A204.1 (cell line): ENCODE measurements at regions not wholly inside any gene's neighbourhood (a gene's known extent, or its start where the extent isn't known, plus 50 kb on each side); places are given as distances from the start of the nearest gene placed in this dataset.
A peak's percentile ranks its signal among the peaks of the same experiment; 100 is the strongest.

ENCODE experiments used
- FAIRE-seq: peaks from 2 replicates; lab custom pipeline; 2012; peaks lifted over from hg19 to GRCh38; lab: Jason Lieb, UNC

DNA sequence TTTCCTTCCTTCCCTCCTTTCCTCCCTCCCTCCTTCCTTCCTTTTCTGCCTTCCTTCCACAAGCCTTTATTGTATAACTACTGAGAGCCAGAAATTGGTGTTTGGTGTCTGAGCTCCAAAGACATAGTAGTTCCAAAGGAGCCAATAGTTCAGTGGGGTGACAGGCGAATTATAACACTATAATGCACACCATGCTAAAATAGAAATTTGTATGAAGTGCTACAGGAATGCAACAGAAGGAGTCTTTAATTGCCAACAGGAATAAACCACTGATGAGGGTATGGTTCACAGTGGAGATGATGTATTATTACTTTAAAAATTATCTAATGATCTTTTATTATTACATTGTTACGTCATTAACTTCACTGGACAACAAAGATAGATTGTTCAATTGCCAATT, 158.8 kb upstream of the SP8 start:
- no peak for FAIRE-seq

DNA sequence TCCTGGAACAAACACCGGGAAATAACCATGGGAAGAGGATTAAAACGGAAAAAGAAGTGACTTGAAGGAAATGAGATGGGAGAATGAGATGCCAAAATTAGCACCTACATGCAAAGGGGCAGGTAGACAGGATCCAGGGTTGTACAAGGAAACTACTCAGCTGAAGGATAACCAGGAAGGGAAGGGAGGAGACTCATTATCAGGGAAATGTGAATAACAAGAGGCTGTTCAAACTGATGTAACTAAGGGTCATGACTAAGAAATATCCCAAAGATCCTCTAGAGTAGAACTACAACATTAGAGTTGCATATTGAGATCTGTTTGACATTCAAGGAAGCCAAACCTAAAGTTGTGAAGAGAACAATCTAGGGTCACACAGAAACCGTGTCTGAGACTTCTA, 166.2 kb upstream of the SP8 start:
- FAIRE-seq = no peak

DNA sequence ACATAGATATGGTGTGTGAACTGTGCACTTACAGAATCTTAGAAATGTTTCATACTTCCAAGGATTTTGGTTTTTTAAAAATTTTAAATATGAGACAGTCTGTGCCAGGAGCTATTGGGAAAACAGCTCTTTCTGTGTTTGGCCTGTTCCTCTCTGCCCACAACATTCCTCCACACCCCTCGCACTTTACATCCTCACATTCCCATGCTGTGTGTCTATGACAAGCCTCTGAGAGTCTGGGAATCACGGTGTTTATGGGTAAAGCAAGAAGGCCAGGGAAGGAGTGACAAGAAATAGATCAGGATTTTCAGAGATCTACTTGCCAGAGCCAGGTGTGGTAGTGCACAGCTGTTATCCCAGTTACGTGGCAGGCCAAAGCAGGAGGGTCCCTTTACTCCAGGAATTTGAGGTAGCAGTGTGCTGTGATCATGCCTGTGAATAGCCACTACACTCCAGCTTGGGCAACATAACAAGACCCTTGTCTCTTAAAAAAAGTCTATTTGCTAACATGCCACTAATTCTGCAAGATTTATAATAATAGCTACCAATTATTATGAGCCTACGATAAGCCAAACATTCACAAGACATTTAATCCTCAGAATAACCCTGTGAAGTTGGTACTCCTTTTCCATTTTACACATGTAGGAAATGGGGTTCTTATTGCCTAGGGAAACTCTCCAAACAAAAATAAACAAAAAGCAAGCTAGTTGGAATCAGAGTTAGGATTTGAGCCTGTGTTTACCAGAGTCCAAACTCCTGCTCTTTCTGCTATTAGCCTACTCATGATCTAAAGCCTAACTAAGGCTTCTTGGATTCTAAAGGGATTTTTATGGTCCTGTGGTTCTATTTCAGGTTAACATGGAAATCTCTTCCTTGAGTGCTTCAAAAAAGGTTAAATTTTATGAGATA, 168.3 kb upstream of the SP8 start:
- FAIRE-seq = no peak

DNA sequence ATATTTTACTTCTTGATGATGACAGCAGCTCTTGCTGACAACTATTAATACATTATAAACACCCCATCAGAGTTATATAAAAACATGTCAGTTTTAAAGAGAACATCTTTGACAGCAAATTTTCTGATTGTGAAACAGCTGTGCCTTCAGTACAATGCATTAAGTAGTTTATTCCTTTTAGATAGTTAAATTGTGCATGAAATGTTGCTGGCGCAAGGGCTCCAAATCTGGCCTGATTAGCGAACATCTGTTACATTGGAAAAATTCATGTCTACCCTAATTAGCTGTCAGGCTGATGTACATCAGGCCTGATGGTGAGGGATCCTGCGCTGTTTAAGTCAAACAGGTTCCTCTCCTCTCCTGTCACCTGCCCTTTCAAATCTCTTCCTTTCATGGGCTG, 171.9 kb upstream of the SP8 start:
- no peak for FAIRE-seq

DNA sequence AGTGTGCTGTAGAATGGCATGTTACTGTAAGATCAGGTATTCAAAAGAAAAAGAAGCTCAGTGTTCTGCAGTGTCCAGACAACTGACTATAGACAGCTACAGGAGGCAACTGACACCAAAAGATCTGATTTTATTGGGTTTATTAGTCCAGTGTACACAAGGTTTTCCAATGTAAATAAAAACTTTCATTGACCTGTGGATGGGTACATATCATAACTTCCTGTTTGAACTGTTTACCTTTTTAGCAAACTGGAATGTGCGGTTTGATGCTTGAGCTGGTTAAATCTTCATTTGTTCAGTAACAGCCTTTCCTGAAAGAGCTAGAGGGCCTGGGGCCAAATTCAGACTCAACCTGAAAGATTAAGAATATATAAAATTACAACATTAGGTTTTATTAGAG, 172.6 kb upstream of the SP8 start:
- FAIRE-seq = no peak

DNA sequence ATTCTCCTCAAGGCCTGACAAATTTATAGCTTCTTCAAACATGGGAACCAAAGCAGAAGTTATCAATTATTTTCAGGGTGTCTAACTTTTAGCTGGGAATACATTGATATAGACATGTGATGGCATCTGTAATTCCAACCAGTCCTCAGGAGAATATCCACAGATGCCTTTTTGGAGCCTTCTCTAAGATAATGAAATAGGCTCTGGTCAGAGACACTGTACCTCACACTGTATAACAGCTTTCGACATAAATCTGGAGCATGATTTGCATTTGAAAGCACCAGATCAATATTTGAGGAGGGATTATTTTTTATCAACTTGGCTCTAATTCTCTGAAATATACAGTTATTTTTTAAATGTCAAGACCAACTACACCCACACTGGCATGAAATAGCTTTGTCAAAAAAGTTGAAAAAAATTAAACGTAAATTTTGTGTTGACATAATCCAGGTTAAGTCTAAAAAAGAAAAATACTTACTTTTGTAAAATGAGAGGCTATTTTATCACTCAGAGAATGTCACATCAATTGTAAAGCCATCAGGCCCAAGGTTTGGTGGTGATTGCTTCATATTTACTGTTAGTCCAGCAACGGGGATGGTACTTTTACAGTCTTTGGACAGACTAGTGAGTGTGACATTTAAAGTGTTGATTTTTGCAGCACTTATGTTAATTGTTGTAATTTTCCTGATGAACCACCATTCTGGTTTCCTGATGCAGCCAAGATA, 177.0 kb upstream of the SP8 start:
- no peak for FAIRE-seq

DNA sequence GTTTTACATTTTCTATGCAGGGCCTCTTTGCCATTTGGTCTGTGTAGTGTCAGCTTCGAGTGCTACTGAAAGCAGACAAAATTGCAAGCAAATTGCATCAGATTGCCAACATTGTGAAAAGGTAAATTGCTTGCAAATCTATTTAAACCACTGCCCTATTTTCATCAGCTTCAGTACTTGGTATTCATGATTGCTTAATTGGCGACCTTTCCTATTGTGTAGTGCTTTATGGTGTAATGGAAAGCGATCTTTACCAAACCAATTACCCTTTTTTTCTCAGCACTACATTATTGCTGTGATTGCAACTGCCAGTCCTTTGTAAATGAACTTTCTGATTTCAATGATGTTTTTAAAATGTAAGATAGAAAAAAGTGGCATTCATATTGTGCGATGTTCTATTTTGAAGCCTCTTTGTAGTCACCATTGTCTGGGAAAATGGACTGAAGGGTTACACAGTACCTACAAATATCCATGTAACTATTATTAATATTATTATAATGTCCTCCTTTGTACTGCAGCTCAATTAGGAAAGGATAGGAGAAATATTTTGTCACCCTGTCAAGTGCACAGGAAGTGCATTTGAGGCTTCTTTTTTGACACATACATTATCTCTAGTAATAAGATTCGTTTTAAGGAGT, 177.7 kb upstream of the SP8 start:
- FAIRE-seq = no peak

DNA sequence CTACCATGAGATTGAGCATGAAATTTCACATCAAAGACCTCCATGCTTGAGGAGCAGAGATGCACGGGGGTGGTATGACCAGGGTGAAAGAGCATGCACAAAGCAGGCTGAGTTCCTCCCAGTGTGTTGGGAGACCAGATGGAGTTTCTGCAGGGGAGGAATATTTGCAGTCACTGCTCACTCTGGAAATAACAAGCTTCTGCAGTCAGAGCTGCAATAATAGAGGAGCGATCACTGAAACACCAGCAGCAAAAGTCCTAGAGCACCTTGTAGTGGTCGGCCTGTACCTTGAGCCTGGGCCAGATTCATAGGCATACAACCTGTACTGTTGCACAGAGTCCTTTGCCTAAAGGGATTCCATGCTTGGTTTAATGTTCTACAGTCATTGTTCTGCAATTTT, 184.5 kb upstream of the SP8 start:
- no peak for FAIRE-seq

DNA sequence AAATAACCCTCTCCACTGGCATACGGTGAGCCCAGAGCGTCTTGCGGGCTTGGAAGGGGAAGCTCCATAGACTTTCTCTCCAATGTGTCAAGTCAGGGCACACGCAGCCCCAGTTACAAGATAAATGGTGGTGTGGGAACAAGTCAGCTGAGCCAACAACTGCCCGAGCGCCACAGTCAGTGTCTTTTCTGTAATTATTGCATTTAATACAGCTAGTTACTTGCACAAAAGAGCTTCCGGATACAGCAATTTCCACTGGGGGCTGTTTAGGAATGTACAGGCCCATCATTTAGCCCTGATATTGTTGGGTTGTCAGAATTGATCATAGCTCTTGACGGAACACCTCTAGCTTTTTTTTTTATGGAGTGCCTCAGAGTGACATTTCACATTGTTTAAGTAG, 193.5 kb upstream of the SP8 start:
- no peak for FAIRE-seq

DNA sequence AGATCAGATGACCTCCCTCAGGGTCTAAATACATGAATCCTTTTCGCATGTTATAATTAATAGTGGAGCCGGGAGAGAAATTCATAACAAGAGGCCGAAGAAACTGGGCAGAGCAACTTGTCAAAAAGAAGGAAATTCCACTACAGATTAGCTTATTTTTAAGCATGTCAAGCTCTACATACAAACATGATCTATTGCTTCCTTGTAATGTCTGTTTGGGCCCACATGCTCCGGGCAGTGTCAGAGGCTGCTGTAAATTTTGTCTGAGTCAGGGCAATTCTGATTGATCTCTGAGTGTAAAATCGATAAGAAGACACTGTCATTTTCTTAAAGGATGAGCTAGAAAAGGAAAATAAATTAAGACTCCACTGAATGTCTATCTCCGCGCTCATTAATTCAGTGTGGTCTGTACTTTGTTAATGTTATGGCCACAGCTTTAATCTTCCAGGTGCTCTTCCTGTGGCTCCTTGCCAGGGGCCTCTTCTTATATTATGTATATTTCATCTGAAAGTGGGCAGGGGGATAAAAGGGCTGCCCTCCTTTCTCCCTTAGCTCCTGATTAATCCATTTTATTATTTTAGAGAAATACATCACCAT, 194.1 kb upstream of the SP8 start:
- no peak for FAIRE-seq

DNA sequence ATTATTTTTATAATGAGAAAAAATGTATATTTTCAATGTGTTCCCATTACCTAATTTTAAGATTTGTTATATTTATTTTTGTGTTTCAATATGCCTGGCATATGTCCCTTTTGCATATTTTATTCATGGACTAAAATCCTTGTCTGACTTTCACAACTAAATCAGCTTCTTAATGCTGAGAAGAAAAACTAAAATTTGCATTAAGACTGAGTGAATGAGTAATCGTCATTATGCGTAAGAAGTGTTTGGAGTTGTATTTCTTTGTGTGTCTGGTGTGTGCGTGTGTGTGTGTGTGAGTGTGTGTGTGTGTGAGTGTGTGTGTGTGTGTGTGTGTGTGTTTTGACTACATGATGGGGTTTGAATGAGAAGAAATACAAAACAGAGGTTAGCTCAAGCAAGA, 201.7 kb upstream of the SP8 start:
- FAIRE-seq = no peak

DNA sequence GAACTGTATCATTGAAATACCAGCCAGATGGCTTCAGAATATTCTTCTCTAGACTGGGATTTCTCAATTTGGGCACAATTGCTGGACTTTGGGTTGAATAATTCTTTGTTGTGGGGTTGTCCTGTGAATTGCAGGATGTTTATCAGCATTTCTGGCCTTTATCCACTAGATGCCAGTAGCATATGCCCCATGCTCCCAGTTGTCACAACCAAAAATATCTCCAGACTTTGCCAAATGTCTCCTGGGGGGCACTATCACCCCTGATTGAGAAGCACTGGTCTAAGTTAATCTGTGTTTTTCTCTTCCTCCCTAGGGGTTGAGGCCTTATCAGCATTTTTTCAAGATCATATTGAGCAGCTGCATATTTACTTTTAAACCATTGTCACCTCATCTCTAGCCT, 204.9 kb upstream of the SP8 start:
- no peak for FAIRE-seq

DNA sequence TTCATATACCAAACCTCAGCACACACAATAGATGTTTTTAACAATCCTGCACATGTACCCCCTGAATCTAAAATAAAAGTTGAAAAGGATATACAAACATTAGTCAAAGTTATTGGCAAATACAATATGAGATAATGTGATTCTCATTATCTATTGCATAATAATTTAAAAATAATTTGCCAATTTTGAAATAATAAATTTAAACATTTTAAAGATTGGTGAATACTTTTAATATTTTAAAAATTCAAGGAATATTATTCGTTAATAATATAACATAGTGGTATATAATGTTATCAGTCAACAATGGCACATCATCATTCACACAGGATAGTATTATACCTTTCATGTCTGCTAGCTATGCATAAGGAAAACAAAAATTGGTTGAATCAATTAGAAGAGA, 207.0 kb upstream of the SP8 start:
- peak; percentile 55 for FAIRE-seq

DNA sequence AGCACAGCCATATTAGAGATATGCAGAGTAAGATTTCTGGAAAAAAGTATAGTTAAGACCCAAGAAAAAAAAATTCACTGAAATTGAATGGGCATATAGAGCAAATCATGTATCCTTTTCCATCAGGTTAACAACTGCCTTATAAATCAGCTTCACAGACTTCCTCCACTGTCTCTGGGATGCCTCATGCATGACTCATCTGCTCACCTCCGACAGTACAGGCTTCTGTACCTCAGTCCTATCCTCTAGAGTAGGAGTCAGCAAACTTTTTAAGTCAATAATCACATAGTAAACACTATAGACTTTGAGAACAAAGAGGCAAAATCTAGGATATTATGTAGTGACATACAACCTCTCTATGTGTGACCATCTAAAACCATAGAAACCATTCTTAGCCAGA, 211.6 kb upstream of the SP8 start:
- FAIRE-seq = no peak

DNA sequence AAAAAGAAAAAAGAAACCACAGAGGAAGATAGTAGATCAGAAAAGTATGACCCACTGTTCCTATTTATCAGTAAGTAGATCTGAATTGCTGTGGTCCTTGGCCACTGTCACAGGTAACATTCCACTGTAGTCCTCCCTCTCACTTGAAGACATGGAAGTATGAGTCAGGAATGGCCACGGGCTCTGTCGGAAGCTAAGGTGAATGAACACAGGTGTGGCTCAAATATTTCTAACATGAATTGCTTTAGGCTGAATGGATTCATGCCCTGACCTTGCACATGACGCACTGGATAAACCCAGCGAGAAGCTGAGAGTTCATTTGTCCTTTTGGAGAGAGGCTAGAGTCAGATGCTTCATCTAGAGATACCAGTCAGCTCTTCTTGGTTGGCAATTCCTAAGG, 224.5 kb upstream of the SP8 start:
- no peak for FAIRE-seq

DNA sequence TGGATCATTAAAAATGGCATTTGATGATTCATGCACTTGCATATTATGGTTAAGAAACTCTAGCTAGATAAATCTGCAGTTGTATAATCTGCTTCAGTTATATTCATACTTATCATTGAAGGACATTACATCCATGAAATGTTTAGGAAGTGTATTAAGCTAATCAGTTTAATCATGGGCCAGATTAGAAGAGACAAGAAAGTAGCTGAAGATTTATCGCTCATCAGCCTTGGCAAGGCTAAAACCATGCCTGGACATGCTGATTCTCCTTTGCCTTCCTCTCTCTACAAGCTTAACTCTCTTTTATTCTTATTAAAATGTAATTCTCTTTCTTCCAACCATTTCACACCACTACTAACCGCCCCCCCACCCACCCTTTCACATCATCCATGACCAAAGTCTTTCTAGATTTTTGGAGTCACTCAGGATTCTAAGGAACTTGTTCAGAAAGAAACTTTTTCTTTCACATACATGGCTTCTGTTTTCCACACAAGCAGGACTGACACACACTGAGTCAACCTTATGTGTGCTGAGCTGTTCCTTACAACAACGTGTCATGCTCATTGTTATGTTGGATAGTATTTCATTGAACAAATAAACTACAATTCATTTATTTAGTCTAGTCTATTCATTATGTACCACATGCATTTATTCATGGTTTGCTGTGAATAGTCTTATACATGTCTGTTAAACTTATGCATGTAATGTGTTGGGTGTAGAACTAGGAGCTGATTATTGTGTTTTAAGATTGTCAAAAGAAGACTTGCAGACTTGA, 227.3 kb upstream of the SP8 start:
- FAIRE-seq = no peak

DNA sequence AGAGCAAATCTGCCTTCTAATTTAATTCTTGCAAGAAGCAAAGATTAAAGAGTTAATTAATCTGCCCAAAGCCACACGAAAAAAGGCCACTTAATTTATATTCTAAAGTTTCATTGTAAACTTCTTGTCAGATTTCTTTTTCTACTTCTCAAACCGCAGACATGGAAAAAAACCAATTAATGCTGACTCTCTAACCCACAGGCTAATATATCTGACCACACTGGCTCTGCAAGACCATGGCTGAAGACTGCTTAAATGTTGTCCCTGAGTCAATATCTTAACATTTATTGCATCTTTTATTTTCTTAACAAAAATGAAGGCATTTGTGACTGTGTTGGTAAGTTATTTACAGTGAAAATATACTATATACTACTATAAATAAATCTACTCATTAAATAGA, 234.0 kb upstream of the SP8 start:
- no peak for FAIRE-seq

DNA sequence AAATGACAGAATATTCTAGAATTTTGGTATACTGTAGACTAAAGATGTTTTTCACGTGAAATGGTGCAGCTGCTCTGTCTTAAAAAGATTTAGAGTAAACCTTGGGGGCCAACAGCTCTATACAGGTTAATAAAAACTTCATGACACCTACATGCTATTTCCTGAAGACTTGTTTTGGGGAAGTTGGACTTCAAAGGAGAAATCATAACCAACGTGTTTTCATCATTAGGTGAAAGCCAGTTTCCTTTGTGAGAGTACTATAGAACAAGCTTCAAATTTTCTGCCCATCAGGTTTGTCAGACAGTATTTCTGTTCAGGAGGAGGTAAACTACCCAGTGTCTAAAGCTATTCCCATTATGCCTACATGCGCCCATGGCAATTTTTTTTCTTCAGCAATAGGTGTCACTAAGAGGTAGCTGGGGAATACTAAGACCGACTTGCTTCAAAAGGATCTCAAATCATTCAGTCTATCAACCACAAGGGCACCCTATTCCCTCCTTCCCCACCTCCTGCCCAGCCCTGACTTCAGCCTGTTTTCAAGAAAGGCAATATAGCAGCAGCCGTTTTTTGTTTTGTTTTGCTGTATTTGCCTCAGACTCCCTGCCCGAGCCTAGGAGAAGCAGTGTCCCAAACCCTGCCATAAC, 237.3 kb upstream of the SP8 start:
- FAIRE-seq = no peak

DNA sequence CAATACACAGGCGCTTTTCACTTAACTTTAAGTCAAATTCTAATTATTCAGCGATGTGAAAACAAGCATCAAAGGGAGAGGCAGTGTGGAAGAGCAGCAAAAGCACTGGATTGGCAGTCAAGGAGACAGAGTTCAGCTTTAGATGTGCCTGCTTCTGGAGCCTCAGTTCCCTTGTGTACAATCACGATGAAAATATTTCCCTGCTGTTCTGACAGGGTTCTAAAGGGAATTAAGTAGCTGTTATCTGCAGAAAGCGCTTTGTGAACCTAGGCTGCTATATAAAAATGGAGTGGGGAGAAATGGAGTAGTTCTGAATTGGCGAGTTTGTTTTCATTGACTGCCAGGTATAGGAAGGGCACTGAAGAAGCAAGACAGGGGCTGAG, 237.8 kb upstream of the SP8 start:
- no peak for FAIRE-seq

DNA sequence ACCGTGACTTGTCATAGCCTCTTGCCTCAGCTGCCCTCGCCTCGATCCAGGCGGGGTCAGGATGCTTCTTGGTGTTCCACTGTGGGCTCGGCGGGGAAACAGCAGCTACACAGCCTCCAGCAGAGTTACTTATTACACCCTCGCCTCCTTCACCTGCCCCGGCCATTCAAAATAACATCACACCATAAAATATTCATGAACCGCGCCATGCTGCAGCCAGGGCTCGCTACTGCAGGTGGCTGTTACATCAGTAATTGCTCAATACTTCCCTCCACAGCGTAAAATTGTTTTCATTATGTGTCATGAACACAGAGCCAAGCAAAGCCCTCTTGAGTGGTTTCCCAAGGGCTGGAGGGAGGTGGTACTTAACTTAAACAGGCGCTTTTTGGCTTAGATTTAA, 241.5 kb upstream of the SP8 start:
- FAIRE-seq = no peak

DNA sequence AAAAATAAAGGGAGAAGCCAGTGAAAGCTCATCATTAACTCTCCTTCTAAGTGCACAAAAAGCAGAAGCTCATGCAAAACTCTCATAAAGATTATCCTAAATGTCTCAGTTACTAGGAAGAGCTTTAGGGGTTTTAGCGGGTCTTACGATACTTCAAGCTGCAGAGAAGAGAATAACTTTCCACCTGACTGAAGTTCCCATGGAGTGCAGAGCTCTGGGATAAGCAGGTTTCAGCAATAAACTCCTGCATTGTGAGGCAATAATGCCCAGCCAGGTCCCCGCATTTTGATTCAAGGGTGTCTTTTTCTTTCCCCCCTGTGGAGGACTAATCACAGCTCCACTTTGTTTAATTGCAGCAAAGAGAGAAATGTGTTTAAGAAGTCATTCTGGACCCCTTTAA, 241.9 kb upstream of the SP8 start:
- no peak for FAIRE-seq

DNA sequence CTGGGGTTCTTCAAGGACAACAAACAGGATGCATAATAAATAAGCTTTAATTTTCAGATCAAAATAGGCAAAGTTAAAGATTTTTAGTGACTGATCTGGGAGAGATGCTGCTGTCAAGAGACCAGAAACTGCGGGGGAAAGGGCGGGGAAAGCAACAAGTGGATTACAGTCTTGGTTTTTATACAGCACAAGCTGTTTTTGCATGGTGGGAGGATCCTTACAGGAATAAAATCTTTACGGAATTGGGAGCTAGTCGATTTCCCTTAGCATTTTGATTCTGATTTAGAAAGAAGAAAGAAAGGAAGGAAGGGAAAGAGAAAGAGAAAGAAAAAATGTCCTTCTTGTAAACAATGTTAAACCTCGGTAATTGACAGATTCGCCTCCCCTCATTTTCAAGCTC, 242.3 kb upstream of the SP8 start:
- no peak for FAIRE-seq
